NCI-H146 treated with DMSO at 0.1 percent for 48 hours (cell line): ENCODE measurements at regions not wholly inside any gene's neighbourhood (a gene's known extent, or its start where the extent isn't known, plus 50 kb on each side); places are given as distances from the start of the nearest gene placed in this dataset.
"Not testable (repeated sequence)": the region's sequence is repeated elsewhere in the genome, so short reads cannot be mapped to it uniquely, and the experiment has no call there.

ENCODE experiments used
- DNase-seq: peaks from one replicate; lab custom pipeline; 2025; ENCODE audit not compliant: unreplicated experiment; lab: John Stamatoyannopoulos, UW

- DNase-seq: no peak
Observed at GRCh38 chr4:66219401-66219800, 549.1 kb upstream of the EPHA5 start.

GRCh38 chr4:66216252-66216651 is 546.0 kb upstream of the EPHA5 start:
- no peak for DNase-seq

GRCh38 chr4:66212489-66212888 is 542.2 kb upstream of the EPHA5 start:
- no peak for DNase-seq

GRCh38 chr4:66204534-66205247 is 534.4 kb upstream of the EPHA5 start:
- no peak for DNase-seq

GRCh38 chr4:66202870-66203269 is 532.6 kb upstream of the EPHA5 start:
- DNase-seq: no peak

GRCh38 chr4:66197451-66197850 is 527.2 kb upstream of the EPHA5 start:
- DNase-seq: no peak

- DNase-seq: no peak
Observed at GRCh38 chr4:66193487-66193886, 523.2 kb upstream of the EPHA5 start.

GRCh38 chr4:66187175-66187720 is 517.0 kb upstream of the EPHA5 start:
- no peak for DNase-seq

GRCh38 chr4:66186095-66186494 is 515.8 kb upstream of the EPHA5 start:
- no peak for DNase-seq

GRCh38 chr4:66182636-66183035 is 512.3 kb upstream of the EPHA5 start:
- no peak for DNase-seq

GRCh38 chr4:66178906-66179305 is 508.6 kb upstream of the EPHA5 start:
- DNase-seq: no peak

- no peak for DNase-seq
Observed at GRCh38 chr4:66169341-66169740, 499.1 kb upstream of the EPHA5 start.

- DNase-seq: no peak
Observed at GRCh38 chr4:66164869-66165268, 494.6 kb upstream of the EPHA5 start.

GRCh38 chr4:66160606-66161005 is 490.3 kb upstream of the EPHA5 start:
- DNase-seq: no peak

GRCh38 chr4:66157594-66157993 is 487.3 kb upstream of the EPHA5 start:
- no peak for DNase-seq

- DNase-seq: no peak
Observed at GRCh38 chr4:66130042-66130441, 459.8 kb upstream of the EPHA5 start.

GRCh38 chr4:66123831-66124413 is 453.6 kb upstream of the EPHA5 start:
- DNase-seq: no peak

GRCh38 chr4:66123190-66123589 is 452.9 kb upstream of the EPHA5 start:
- no peak for DNase-seq

GRCh38 chr4:66115231-66115630 is 444.9 kb upstream of the EPHA5 start:
- not testable (repeated sequence) for DNase-seq

- DNase-seq: no peak
Observed at GRCh38 chr4:66108898-66109297, 438.6 kb upstream of the EPHA5 start.

- DNase-seq: peak; percentile 6
Observed at GRCh38 chr4:66097218-66097617, 426.9 kb upstream of the EPHA5 start.

- no peak for DNase-seq
Observed at GRCh38 chr4:66095065-66095464, 424.8 kb upstream of the EPHA5 start.

GRCh38 chr4:66094070-66094469 is 423.8 kb upstream of the EPHA5 start:
- DNase-seq: no peak
